ENCODE measurements at regions not wholly inside any gene's neighbourhood (a gene's known extent, or its start where the extent isn't known, plus 50 kb on each side); places are given as distances from the start of the nearest gene placed in this dataset.

- no peak for DNase-seq (ENCODE audit: low read depth)
- H3K4me3 ChIP-seq (ENCODE audit: low read depth, low read length): no peak overlapping the region
- TF ChIP-seq POLR2A (IDR thresholded peaks at IDR 0.05; ENCODE audit: extremely low read depth, insufficient read length) (no peak), MYC (IDR thresholded peaks at IDR 0.05; ENCODE audit: low read depth, low read length) (no peak), CTCF (IDR thresholded peaks at IDR 0.05; ENCODE audit: low read depth, low read length) (no peak), MAX (IDR thresholded peaks at IDR 0.05; ENCODE audit: low read depth, low read length) (no peak)
Observed at GRCh38 chr6:156402227-156402626, 375.0 kb upstream of the ARID1B start.

- no peak for DNase-seq (ENCODE audit: low read depth)
- TF ChIP-seq CTCF (IDR thresholded peaks at IDR 0.05; ENCODE audit: low read depth, low read length): no peak
- TF ChIP-seq MYC (IDR thresholded peaks at IDR 0.05; ENCODE audit: low read depth, low read length): no peak
- no peak for TF ChIP-seq POLR2A (IDR thresholded peaks at IDR 0.05; ENCODE audit: extremely low read depth, insufficient read length)
- TF ChIP-seq MAX (IDR thresholded peaks at IDR 0.05; ENCODE audit: low read depth, low read length): no peak
- H3K4me3 ChIP-seq (ENCODE audit: low read depth, low read length): no peak overlapping the region
Observed at GRCh38 chr6:156400487-156400886, 376.7 kb upstream of the ARID1B start.

- no peak overlapping the region for H3K4me3 ChIP-seq (ENCODE audit: low read depth, low read length)
- DNase-seq (ENCODE audit: low read depth): no peak
- no peak for TF ChIP-seq POLR2A (IDR thresholded peaks at IDR 0.05; ENCODE audit: extremely low read depth, insufficient read length)
- TF ChIP-seq MAX (IDR thresholded peaks at IDR 0.05; ENCODE audit: low read depth, low read length): no peak
- no peak for TF ChIP-seq CTCF (IDR thresholded peaks at IDR 0.05; ENCODE audit: low read depth, low read length)
- no peak for TF ChIP-seq MYC (IDR thresholded peaks at IDR 0.05; ENCODE audit: low read depth, low read length)
Observed at GRCh38 chr6:156398966-156399365, 378.2 kb upstream of the ARID1B start.

GRCh38 chr6:156398371-156398770, 378.8 kb upstream of the ARID1B start:
- DNase-seq (ENCODE audit: low read depth): no peak
- no peak for TF ChIP-seq MYC (IDR thresholded peaks at IDR 0.05; ENCODE audit: low read depth, low read length)
- no peak for TF ChIP-seq POLR2A (IDR thresholded peaks at IDR 0.05; ENCODE audit: extremely low read depth, insufficient read length)
- TF ChIP-seq CTCF (IDR thresholded peaks at IDR 0.05; ENCODE audit: low read depth, low read length): no peak
- TF ChIP-seq MAX (IDR thresholded peaks at IDR 0.05; ENCODE audit: low read depth, low read length): no peak
- no peak overlapping the region for H3K4me3 ChIP-seq (ENCODE audit: low read depth, low read length)

- no peak for DNase-seq (ENCODE audit: low read depth)
- TF ChIP-seq MYC (IDR thresholded peaks at IDR 0.05; ENCODE audit: low read depth, low read length) (no peak), POLR2A (IDR thresholded peaks at IDR 0.05; ENCODE audit: extremely low read depth, insufficient read length) (no peak), CTCF (IDR thresholded peaks at IDR 0.05; ENCODE audit: low read depth, low read length) (no peak), MAX (IDR thresholded peaks at IDR 0.05; ENCODE audit: low read depth, low read length) (no peak)
- H3K4me3 ChIP-seq (ENCODE audit: low read depth, low read length): no peak overlapping the region
Observed at GRCh38 chr6:156396791-156397418, 380.3 kb upstream of the ARID1B start.
